KMS-11 (cell line): ENCODE measurements at regions not wholly inside any gene's neighbourhood (a gene's known extent, or its start where the extent isn't known, plus 50 kb on each side); places are given as distances from the start of the nearest gene placed in this dataset.

ENCODE experiments used
- H2AFZ ChIP-seq: fragments of 200-600 bp; sonication (generic); 2 replicates; pipeline ENCODE4 v1.6.1; 2016; ENCODE audit warnings: antibody characterized with exemption, mixed run types, low read depth
- H3K27ac ChIP-seq: fragments of 200-600 bp; sonication (generic); 2 replicates; pipeline ENCODE4 v1.6.1; 2016; ENCODE audit warnings: mild to moderate bottlenecking, mixed run types
- H3K27me3 ChIP-seq: fragments of 200-600 bp; sonication (generic); 2 replicates; pipeline ENCODE4 v1.6.1; 2017; ENCODE audit warnings: mild to moderate bottlenecking, low read depth, mixed run types, moderate library complexity; ENCODE audit not compliant: insufficient read depth
- H3K36me3 ChIP-seq: fragments of 200-600 bp; sonication (generic); 2 replicates; pipeline ENCODE4 v1.6.1; 2017; ENCODE audit warnings: mild to moderate bottlenecking, mixed run types; ENCODE audit not compliant: insufficient read depth
- H3K4me1 ChIP-seq: fragments of 200-600 bp; sonication (generic); 2 replicates; pipeline ENCODE4 v1.6.1; 2016; ENCODE audit warnings: mild to moderate bottlenecking, low read depth, mixed run types; ENCODE audit not compliant: poor library complexity, severe bottlenecking
- H3K4me2 ChIP-seq: fragments of 200-600 bp; sonication (generic); 2 replicates; pipeline ENCODE4 v1.7.0; 2016; ENCODE audit warnings: mild to moderate bottlenecking, mixed run types
- H3K4me3 ChIP-seq: fragments of 200-600 bp; sonication (generic); IDR thresholded peaks from 2 replicates; pipeline ENCODE4 v1.6.1; 2017; ENCODE audit warnings: low read depth, low read length, mixed read lengths; ENCODE audit not compliant: insufficient read depth
- H3K79me2 ChIP-seq: fragments of 200-600 bp; sonication (generic); 2 replicates; pipeline ENCODE4 v1.6.1; 2016; ENCODE audit warnings: low read depth, mixed run types; ENCODE audit not compliant: insufficient read depth
- H3K9ac ChIP-seq: fragments of 200-600 bp; sonication (generic); 2 replicates; pipeline ENCODE4 v1.6.1; 2016; ENCODE audit warnings: mild to moderate bottlenecking, mixed run types
- H4K20me1 ChIP-seq: fragments of 200-600 bp; sonication (generic); 2 replicates; pipeline ENCODE4 v1.6.1; 2016; ENCODE audit warnings: mild to moderate bottlenecking, mixed run types; ENCODE audit not compliant: insufficient read depth
- CTCF ChIP-seq: fragments of 200-600 bp; sonication (generic); conservative IDR thresholded peaks from 2 replicates; pipeline ENCODE4 v1.6.1; 2017; ENCODE audit warnings: low read depth, mild to moderate bottlenecking, antibody characterized with exemption, low read length, moderate library complexity, mixed read lengths

GRCh38 chr4:81860111-81860510 is 388.4 kb upstream of the RASGEF1B start:
- no peaks in the 10 kb centered on the region for H3K4me1 ChIP-seq
- no peaks in the 10 kb centered on the region for H3K36me3 ChIP-seq
- H3K9ac ChIP-seq: no peak overlapping the region
- no peak overlapping the region for H3K4me3 ChIP-seq
- no peaks in the 10 kb centered on the region for H4K20me1 ChIP-seq
- no peaks in the 10 kb centered on the region for H3K79me2 ChIP-seq
- no peak overlapping the region for H2AFZ ChIP-seq
- no peaks in the 10 kb centered on the region for H3K27me3 ChIP-seq
- TF ChIP-seq CTCF: no peak
- no peak overlapping the region for H3K4me2 ChIP-seq
- H3K27ac ChIP-seq: no peak overlapping the region

- H3K9ac ChIP-seq: no peak overlapping the region
These were observed 382.7 kb upstream of the RASGEF1B start for GRCh38 chr4:81854406-81854805.

GRCh38 chr4:81852031-81852715 is 380.5 kb upstream of the RASGEF1B start:
- no peaks in the 10 kb centered on the region for H3K36me3 ChIP-seq
- TF ChIP-seq CTCF: no peak
- H3K4me3 ChIP-seq: no peak overlapping the region
- H3K79me2 ChIP-seq: no peaks in the 10 kb centered on the region
- H2AFZ ChIP-seq: no peak overlapping the region
- H3K9ac ChIP-seq: no peak overlapping the region
- no peak overlapping the region for H3K4me2 ChIP-seq
- no peaks in the 10 kb centered on the region for H4K20me1 ChIP-seq
- no peaks in the 10 kb centered on the region for H3K27me3 ChIP-seq
- no peak overlapping the region for H3K27ac ChIP-seq
- no peaks in the 10 kb centered on the region for H3K4me1 ChIP-seq

More at GRCh38 chr4:81854406-81854805, 382.7 kb upstream of the RASGEF1B start:
- H3K36me3 ChIP-seq: no peaks in the 10 kb centered on the region
- TF ChIP-seq CTCF: no peak
- H3K79me2 ChIP-seq: no peaks in the 10 kb centered on the region
- H3K4me1 ChIP-seq: no peaks in the 10 kb centered on the region
- H3K4me3 ChIP-seq: no peak overlapping the region
- H3K4me2 ChIP-seq: no peak overlapping the region
- no peaks in the 10 kb centered on the region for H3K27me3 ChIP-seq
- H4K20me1 ChIP-seq: no peaks in the 10 kb centered on the region
- H2AFZ ChIP-seq: no peak overlapping the region
- H3K27ac ChIP-seq: no peak overlapping the region

- Histone ChIP-seq H3K27me3 (no peaks in the 10 kb centered on the region), H3K4me1 (no peaks in the 10 kb centered on the region), H2AFZ (no peak overlapping the region), H3K9ac (no peak overlapping the region), H3K79me2 (no peaks in the 10 kb centered on the region), H3K36me3 (no peaks in the 10 kb centered on the region), H3K4me3 (no peak overlapping the region), H3K4me2 (no peak overlapping the region), H3K27ac (no peak overlapping the region), H4K20me1 (no peaks in the 10 kb centered on the region)
- TF ChIP-seq CTCF: no peak
These were observed 379.0 kb upstream of the RASGEF1B start for GRCh38 chr4:81850701-81851100.
